Parathyroid adenoma (tissue), 2 donors: ENCODE measurements at regions not wholly inside any gene's neighbourhood (a gene's known extent, or its start where the extent isn't known, plus 50 kb on each side); places are given as distances from the start of the nearest gene placed in this dataset.

Experiments
- H2AFZ ChIP-seq: fragments of 300-600 bp; sonication (generic); one replicate; pipeline ENCODE4 v1.7.0; 2017; ENCODE audit warnings: antibody characterized with exemption, mild to moderate bottlenecking
- H3K27ac ChIP-seq: fragments of 300-600 bp; sonication (generic); one replicate; pipeline ENCODE4 v1.7.0; 2017
- H3K27me3 ChIP-seq: fragments of 300-600 bp; sonication (generic); one replicate; pipeline ENCODE4 v1.7.0; 2017; ENCODE audit warnings: low read length; ENCODE audit not compliant: control insufficient read depth, insufficient read depth
- H3K36me3 ChIP-seq: fragments of 300-600 bp; sonication (generic); one replicate; pipeline ENCODE4 v1.7.0; 2017; ENCODE audit warnings: low read length; ENCODE audit not compliant: control insufficient read depth, insufficient read depth
- H3K4me1 ChIP-seq: fragments of 300-600 bp; sonication (generic); one replicate; pipeline ENCODE4 v1.7.0; 2017; ENCODE audit warnings: control low read depth
- H3K4me2 ChIP-seq: fragments of 300-600 bp; sonication (generic); one replicate; pipeline ENCODE4 v1.7.0; 2017; ENCODE audit warnings: low read length
- H3K4me3 ChIP-seq: fragments of 300-600 bp; sonication (generic); one replicate; pipeline ENCODE4 v1.7.0; 2017; ENCODE audit warnings: low read depth, low read length
- H3K79me2 ChIP-seq: fragments of 300-600 bp; sonication (generic); one replicate; pipeline ENCODE4 v1.7.0; 2017; ENCODE audit warnings: control low read depth
- H3K9ac ChIP-seq: fragments of 300-600 bp; sonication (generic); one replicate; pipeline ENCODE4 v1.7.0; 2017; ENCODE audit warnings: mild to moderate bottlenecking
- H3K9me3 ChIP-seq: fragments of 300-600 bp; sonication (generic); one replicate; pipeline ENCODE4 v1.7.0; 2017; ENCODE audit warnings: low read length; ENCODE audit not compliant: control insufficient read depth
- CTCF ChIP-seq: fragments of 300-600 bp; sonication (generic); IDR thresholded peaks from one replicate; pipeline ENCODE4 v1.7.0; 2017; ENCODE audit warnings: antibody characterized with exemption, mild to moderate bottlenecking
- donor health status: primary hyperparathyroidism.

GRCh38 chr10:120691625-120692024 is 159.5 kb upstream of the WDR11 start:
- no peak for TF ChIP-seq CTCF
- Histone ChIP-seq H3K9me3 (no peaks in the 10 kb centered on the region), H2AFZ (no peak overlapping the region), H3K27ac (no peak overlapping the region), H3K4me2 (no peak overlapping the region), H3K79me2 (no peaks in the 10 kb centered on the region), H3K36me3 (no peaks in the 10 kb centered on the region), H3K9ac (no peak overlapping the region), H3K27me3 (no peaks in the 10 kb centered on the region), H3K4me3 (no peak overlapping the region), H3K4me1 (no peaks in the 10 kb centered on the region)

GRCh38 chr10:120700426-120700825 is 150.7 kb upstream of the WDR11 start:
- no peaks in the 10 kb centered on the region for H3K36me3 ChIP-seq
- no peak overlapping the region for H3K4me2 ChIP-seq
- no peaks in the 10 kb centered on the region for H3K27me3 ChIP-seq
- no peak overlapping the region for H2AFZ ChIP-seq
- H3K79me2 ChIP-seq = no peaks in the 10 kb centered on the region
- no peak overlapping the region for H3K9ac ChIP-seq
- no peak for TF ChIP-seq CTCF
- no peaks in the 10 kb centered on the region for H3K9me3 ChIP-seq
- no peak overlapping the region for H3K27ac ChIP-seq
- H3K4me3 ChIP-seq = no peak overlapping the region
- no peaks in the 10 kb centered on the region for H3K4me1 ChIP-seq

- no peaks in the 10 kb centered on the region for H3K36me3 ChIP-seq
- H2AFZ ChIP-seq = no peak overlapping the region
- no peak for TF ChIP-seq CTCF
- H3K9me3 ChIP-seq = no peaks in the 10 kb centered on the region
- no peaks in the 10 kb centered on the region for H3K27me3 ChIP-seq
- H3K79me2 ChIP-seq = no peaks in the 10 kb centered on the region
- H3K9ac ChIP-seq = no peak overlapping the region
- H3K4me1 ChIP-seq = no peaks in the 10 kb centered on the region
- H3K4me2 ChIP-seq = no peak overlapping the region
- no peak overlapping the region for H3K4me3 ChIP-seq
- H3K27ac ChIP-seq = no peak overlapping the region
Measured at GRCh38 chr10:120701381-120701780, 149.8 kb upstream of the WDR11 start.

- Histone ChIP-seq H3K4me1 (no peaks in the 10 kb centered on the region), H3K27ac (no peak overlapping the region), H3K4me3 (no peak overlapping the region), H2AFZ (no peak overlapping the region), H3K27me3 (no peaks in the 10 kb centered on the region), H3K4me2 (no peak overlapping the region), H3K9ac (no peak overlapping the region), H3K9me3 (no peaks in the 10 kb centered on the region), H3K36me3 (no peaks in the 10 kb centered on the region), H3K79me2 (no peaks in the 10 kb centered on the region)
- no peak for TF ChIP-seq CTCF
Measured at GRCh38 chr10:120702032-120702431, 149.1 kb upstream of the WDR11 start.

- no peak overlapping the region for H3K4me2 ChIP-seq
- no peaks in the 10 kb centered on the region for H3K9me3 ChIP-seq
Measured at GRCh38 chr10:120705309-120705708, 145.9 kb upstream of the WDR11 start.

More at GRCh38 chr10:120705309-120705708, 145.9 kb upstream of the WDR11 start:
- no peak overlapping the region for H3K9ac ChIP-seq
- no peak overlapping the region for H2AFZ ChIP-seq
- H3K36me3 ChIP-seq = no peaks in the 10 kb centered on the region
- no peak overlapping the region for H3K27ac ChIP-seq
- H3K27me3 ChIP-seq = no peaks in the 10 kb centered on the region
- TF ChIP-seq CTCF = no peak
- H3K79me2 ChIP-seq = no peaks in the 10 kb centered on the region
- no peaks in the 10 kb centered on the region for H3K4me1 ChIP-seq
- H3K4me3 ChIP-seq = no peak overlapping the region
